ENCODE measurements at regions not wholly inside any gene's neighbourhood (a gene's known extent, or its start where the extent isn't known, plus 50 kb on each side); places are given as distances from the start of the nearest gene placed in this dataset.

GRCh38 chr6:4350567-4351519, 215.5 kb upstream of the ECI2 start:
- Mint-ChIP-seq H3K27ac (peak overlapping the region; percentile 95), H3K27me3 (ENCODE audit: insufficient read depth) (no peaks in the 10 kb centered on the region; the same call in 1 of the 2 replicates), H3K4me1 (ENCODE audit: low read depth) (peaks cover 83% of the 10 kb centered on the region), H3K4me3 (peak overlapping the region; percentile 87), H3K36me3 (ENCODE audit: low read depth) (no peaks in the 10 kb centered on the region), H3K9me3 (no peaks in the 10 kb centered on the region)
- TF ChIP-seq, protein P1, sequence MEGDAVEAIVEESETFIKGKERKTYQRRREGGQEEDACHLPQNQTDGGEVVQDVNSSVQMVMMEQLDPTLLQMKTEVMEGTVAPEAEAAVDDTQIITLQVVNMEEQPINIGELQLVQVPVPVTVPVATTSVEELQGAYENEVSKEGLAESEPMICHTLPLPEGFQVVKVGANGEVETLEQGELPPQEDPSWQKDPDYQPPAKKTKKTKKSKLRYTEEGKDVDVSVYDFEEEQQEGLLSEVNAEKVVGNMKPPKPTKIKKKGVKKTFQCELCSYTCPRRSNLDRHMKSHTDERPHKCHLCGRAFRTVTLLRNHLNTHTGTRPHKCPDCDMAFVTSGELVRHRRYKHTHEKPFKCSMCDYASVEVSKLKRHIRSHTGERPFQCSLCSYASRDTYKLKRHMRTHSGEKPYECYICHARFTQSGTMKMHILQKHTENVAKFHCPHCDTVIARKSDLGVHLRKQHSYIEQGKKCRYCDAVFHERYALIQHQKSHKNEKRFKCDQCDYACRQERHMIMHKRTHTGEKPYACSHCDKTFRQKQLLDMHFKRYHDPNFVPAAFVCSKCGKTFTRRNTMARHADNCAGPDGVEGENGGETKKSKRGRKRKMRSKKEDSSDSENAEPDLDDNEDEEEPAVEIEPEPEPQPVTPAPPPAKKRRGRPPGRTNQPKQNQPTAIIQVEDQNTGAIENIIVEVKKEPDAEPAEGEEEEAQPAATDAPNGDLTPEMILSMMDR (IDR thresholded peaks at IDR 0.05): no peak
- no peak for DNase-seq

DNA sequence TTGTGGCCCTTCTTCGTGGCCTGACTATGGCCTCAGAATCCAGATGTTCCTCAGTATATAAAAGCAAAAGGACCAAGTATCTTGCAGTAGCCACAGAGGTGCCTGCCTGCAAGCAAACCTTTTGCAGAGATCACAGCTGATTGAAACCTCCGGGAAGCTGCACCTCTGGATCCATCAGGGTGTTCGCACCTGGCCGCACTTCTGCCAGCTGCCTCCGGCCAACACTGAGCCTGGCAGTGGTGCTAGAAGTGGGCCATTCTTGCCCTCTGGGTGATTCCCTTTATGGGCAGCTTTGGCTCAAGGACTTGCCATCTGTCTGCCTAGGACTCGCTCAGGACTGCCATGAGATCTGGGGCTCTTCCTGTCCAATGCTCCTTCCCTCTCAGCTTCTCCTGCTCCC, 214.6 kb upstream of the ECI2 start:
- TF ChIP-seq, protein P1 (IDR thresholded peaks at IDR 0.05): no peak
- peaks cover 78% of the 10 kb centered on the region for H3K4me1 Mint-ChIP-seq (ENCODE audit: low read depth)
- no peaks in the 10 kb centered on the region for H3K36me3 Mint-ChIP-seq (ENCODE audit: low read depth)
- H3K27ac Mint-ChIP-seq: no peak overlapping the region
- H3K4me3 Mint-ChIP-seq: no peak overlapping the region
- H3K27me3 Mint-ChIP-seq (ENCODE audit: insufficient read depth): no peaks in the 10 kb centered on the region; the same call in 1 of the 2 replicates
- no peak for DNase-seq
- no peaks in the 10 kb centered on the region for H3K9me3 Mint-ChIP-seq

DNA sequence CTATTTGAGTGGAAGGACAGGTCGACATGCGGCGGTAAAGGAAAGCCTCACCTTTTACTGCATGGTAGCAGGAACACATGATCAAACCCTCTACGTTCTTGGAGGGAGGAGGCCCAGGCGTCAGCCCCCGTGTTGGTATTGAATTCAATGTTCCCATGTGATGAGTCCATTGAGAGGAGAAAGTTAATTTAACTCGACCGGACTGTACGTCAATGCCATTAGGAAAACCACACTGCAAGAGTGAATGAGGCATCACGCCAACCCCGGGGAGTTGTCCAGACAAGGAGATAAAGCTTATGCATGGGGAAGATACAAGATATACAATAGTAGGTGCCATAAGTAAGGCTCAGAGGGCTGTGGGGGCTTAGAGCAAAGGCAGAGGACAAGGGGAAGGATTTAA, 213.9 kb upstream of the ECI2 start:
- TF ChIP-seq, protein P1 (IDR thresholded peaks at IDR 0.05): no peak
- H3K4me1 Mint-ChIP-seq (ENCODE audit: low read depth): peaks cover 78% of the 10 kb centered on the region
- H3K27me3 Mint-ChIP-seq (ENCODE audit: insufficient read depth): no peaks in the 10 kb centered on the region; the same call in 1 of the 2 replicates
- H3K9me3 Mint-ChIP-seq: no peaks in the 10 kb centered on the region
- H3K27ac Mint-ChIP-seq: no peak overlapping the region
- no peak for DNase-seq
- no peak overlapping the region for H3K4me3 Mint-ChIP-seq
- no peaks in the 10 kb centered on the region for H3K36me3 Mint-ChIP-seq (ENCODE audit: low read depth)

GRCh38 chr6:4348462-4349112, 213.2 kb upstream of the ECI2 start:
- H3K36me3 Mint-ChIP-seq (ENCODE audit: low read depth): no peaks in the 10 kb centered on the region
- no peaks in the 10 kb centered on the region; the same call in 1 of the 2 replicates for H3K27me3 Mint-ChIP-seq (ENCODE audit: insufficient read depth)
- TF ChIP-seq, protein P1 (IDR thresholded peaks at IDR 0.05): no peak
- no peak for DNase-seq
- peak overlapping the region; percentile 38 for H3K4me3 Mint-ChIP-seq
- H3K4me1 Mint-ChIP-seq (ENCODE audit: low read depth): peaks cover 75% of the 10 kb centered on the region
- H3K27ac Mint-ChIP-seq: peak overlapping the region; percentile 39; the same call in 1 of the 2 replicates
- H3K9me3 Mint-ChIP-seq: no peaks in the 10 kb centered on the region

- DNase-seq: no peak
- Mint-ChIP-seq H3K9me3 (no peaks in the 10 kb centered on the region), H3K36me3 (ENCODE audit: low read depth) (no peaks in the 10 kb centered on the region), H3K4me3 (no peak overlapping the region), H3K27me3 (ENCODE audit: insufficient read depth) (no peaks in the 10 kb centered on the region; the same call in 1 of the 2 replicates), H3K4me1 (ENCODE audit: low read depth) (peaks cover 71% of the 10 kb centered on the region), H3K27ac (no peak overlapping the region)
- TF ChIP-seq, protein P1 (IDR thresholded peaks at IDR 0.05): no peak
These were observed 212.5 kb upstream of the ECI2 start for GRCh38 chr6:4347877-4348276.
